ENCODE measurements at regions not wholly inside any gene's neighbourhood (a gene's known extent, or its start where the extent isn't known, plus 50 kb on each side); places are given as distances from the start of the nearest gene placed in this dataset.
"Not testable (repeated sequence)": the region's sequence is repeated elsewhere in the genome, so short reads cannot be mapped to it uniquely, and the experiment has no call there.

DNA sequence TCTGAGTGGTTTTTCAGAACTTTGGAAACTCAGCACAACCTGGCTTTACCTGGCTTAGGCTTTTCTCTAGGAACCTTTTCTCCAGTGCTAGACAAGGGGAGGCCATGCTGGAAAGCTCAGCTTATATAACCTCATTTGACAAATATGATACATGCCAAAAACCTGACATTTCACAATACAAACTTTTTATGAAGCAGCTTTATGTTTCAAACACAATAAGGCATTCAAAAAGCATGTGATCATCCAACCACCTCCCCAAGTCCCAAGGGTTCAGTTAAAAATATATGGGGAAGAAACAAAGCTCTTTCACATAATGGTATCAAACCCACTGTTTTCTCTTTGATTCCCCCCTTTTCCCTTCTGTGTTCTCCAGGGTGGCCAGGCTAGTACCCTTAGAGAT lies 63.7 kb downstream of the ZC3H11B start:
- Histone ChIP-seq H2AFZ (ENCODE audit: low read depth, low read length) (no peak overlapping the region), H3K27me3 (ENCODE audit: insufficient read depth, low read length, poor library complexity) (no peaks in the 10 kb centered on the region), H3K9ac (ENCODE audit: low read depth, low read length) (no peak overlapping the region), H3K4me3 (ENCODE audit: low read depth in 1 of 2, low read length in 2 of 2) (no peak overlapping the region), H3K79me2 (ENCODE audit: insufficient read depth, low read length) (no peaks in the 10 kb centered on the region), H3K36me3 (ENCODE audit: insufficient read depth, low read length) (no peaks in the 10 kb centered on the region), H3K4me2 (ENCODE audit: insufficient read depth, low read length) (no peak overlapping the region), H3K27ac (ENCODE audit: low read length) (no peak overlapping the region), H3K4me1 (ENCODE audit: insufficient read depth, low read length) (no peaks in the 10 kb centered on the region), H3K9me3 (ENCODE audit: insufficient read depth, low read length, severe bottlenecking) (no peaks in the 10 kb centered on the region), H4K20me1 (ENCODE audit: insufficient read depth, low read length) (no peaks in the 10 kb centered on the region)
- DNase-seq (no peak), ATAC-seq (ENCODE audit: insufficient read depth, low read depth) (no peak)
- no peak for TF ChIP-seq EZH2 (IDR thresholded peaks at IDR 0.05; ENCODE audit: borderline replicate concordance, low read depth, low read length, severe bottlenecking)
- TF ChIP-seq, protein P1, sequence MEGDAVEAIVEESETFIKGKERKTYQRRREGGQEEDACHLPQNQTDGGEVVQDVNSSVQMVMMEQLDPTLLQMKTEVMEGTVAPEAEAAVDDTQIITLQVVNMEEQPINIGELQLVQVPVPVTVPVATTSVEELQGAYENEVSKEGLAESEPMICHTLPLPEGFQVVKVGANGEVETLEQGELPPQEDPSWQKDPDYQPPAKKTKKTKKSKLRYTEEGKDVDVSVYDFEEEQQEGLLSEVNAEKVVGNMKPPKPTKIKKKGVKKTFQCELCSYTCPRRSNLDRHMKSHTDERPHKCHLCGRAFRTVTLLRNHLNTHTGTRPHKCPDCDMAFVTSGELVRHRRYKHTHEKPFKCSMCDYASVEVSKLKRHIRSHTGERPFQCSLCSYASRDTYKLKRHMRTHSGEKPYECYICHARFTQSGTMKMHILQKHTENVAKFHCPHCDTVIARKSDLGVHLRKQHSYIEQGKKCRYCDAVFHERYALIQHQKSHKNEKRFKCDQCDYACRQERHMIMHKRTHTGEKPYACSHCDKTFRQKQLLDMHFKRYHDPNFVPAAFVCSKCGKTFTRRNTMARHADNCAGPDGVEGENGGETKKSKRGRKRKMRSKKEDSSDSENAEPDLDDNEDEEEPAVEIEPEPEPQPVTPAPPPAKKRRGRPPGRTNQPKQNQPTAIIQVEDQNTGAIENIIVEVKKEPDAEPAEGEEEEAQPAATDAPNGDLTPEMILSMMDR (IDR thresholded peaks at IDR 0.05; ENCODE audit: borderline replicate concordance, extremely low read depth, low read length, poor library complexity, severe bottlenecking), result no peak

DNA sequence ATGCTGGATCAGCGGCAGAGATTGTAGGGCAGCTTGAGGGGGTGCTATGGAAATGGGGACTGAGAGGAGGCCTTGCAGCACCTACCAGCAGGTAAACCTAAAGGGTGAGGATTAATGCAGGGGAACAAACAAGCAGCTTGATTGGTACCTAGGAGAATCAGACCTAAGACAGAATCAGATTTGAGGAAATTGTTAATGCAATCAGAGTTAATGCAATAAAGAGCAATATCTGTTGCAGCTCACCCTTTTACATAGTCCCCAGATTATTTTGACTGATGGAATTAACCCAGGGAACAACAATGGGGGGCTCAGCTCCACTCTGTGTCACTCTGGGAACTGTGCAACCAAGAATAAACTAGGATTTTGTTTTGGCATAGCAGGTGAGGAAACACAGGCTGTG lies 64.5 kb downstream of the ZC3H11B start:
- Histone ChIP-seq H3K9me3 (ENCODE audit: insufficient read depth, low read length, severe bottlenecking) (no peaks in the 10 kb centered on the region), H2AFZ (ENCODE audit: low read depth, low read length) (no peak overlapping the region), H3K9ac (ENCODE audit: low read depth, low read length) (no peak overlapping the region), H3K79me2 (ENCODE audit: insufficient read depth, low read length) (no peaks in the 10 kb centered on the region), H3K4me1 (ENCODE audit: insufficient read depth, low read length) (no peaks in the 10 kb centered on the region), H4K20me1 (ENCODE audit: insufficient read depth, low read length) (no peaks in the 10 kb centered on the region), H3K4me3 (ENCODE audit: low read depth in 1 of 2, low read length in 2 of 2) (no peak overlapping the region), H3K27ac (ENCODE audit: low read length) (no peak overlapping the region), H3K27me3 (ENCODE audit: insufficient read depth, low read length, poor library complexity) (no peaks in the 10 kb centered on the region), H3K4me2 (ENCODE audit: insufficient read depth, low read length) (no peak overlapping the region), H3K36me3 (ENCODE audit: insufficient read depth, low read length) (no peaks in the 10 kb centered on the region)
- DNase-seq (no peak), ATAC-seq (ENCODE audit: insufficient read depth, low read depth) (no peak)
- TF ChIP-seq, protein P1 (IDR thresholded peaks at IDR 0.05; ENCODE audit: borderline replicate concordance, extremely low read depth, low read length, poor library complexity, severe bottlenecking), result no peak
- no peak for TF ChIP-seq EZH2 (IDR thresholded peaks at IDR 0.05; ENCODE audit: borderline replicate concordance, low read depth, low read length, severe bottlenecking)

DNA sequence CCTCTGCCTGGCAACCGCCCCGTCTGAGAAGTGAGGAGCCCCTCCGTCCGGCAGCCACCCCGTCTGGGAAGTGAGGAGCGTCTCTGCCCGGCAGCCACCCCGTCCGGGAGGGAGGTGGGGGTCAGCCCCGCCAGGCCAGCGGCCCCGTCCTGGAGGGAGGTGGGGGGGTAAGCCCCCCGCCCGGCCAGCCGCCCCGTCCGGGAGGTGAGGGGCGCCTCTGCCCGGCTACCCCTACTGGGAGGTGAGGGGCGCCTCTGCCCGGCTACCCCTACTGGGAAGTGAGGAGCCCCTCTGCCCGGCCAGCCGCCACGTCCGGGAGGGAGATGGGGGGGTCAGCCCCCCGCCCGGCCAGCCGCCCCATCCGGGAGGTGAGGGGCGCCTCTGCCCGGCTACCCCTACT lies 67.1 kb downstream of the ZC3H11B start:
- H3K27ac ChIP-seq (ENCODE audit: low read length); H2AFZ ChIP-seq (ENCODE audit: low read depth, low read length); H3K27me3 ChIP-seq (ENCODE audit: insufficient read depth, low read length, poor library complexity); H3K36me3 ChIP-seq (ENCODE audit: insufficient read depth, low read length); DNase-seq; H4K20me1 ChIP-seq (ENCODE audit: insufficient read depth, low read length); H3K4me3 ChIP-seq (ENCODE audit: low read depth in 1 of 2, low read length in 2 of 2); H3K9ac ChIP-seq (ENCODE audit: low read depth, low read length); H3K4me1 ChIP-seq (ENCODE audit: insufficient read depth, low read length); H3K4me2 ChIP-seq (ENCODE audit: insufficient read depth, low read length); ATAC-seq (ENCODE audit: insufficient read depth, low read depth); H3K9me3 ChIP-seq (ENCODE audit: insufficient read depth, low read length, severe bottlenecking); H3K79me2 ChIP-seq (ENCODE audit: insufficient read depth, low read length): not testable (repeated sequence)

DNA sequence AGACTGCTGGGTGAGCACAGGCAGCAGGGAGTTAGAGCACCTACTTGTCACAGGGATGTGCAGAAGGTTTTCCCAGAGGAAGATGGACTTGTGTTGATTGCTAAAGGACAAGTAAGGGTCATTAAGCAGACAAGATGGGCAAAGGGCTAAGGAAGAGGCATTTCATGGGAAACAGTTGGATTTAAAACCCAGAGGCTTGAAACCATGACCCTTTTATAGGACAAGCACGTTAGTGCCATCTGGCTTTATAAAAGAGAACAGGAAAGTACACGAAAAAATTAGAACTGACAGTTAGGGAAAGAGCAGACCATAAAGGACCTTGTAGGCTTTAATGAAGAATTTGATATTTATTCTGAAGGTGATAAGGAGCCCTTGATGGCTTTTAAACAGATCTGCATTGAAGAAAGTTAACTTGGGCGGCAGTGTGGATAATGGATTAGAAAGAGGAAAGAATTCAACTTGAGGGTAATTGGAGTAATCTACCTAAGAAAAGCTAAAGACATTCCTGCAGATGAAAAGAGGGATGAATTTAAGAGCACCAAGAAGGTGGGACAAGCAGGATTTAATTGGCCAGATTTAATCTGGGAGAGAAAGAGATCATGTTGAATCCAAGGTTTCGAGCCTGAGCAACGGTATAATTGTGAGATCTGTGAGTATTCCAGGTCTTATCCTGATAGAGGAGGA lies 68.6 kb downstream of the ZC3H11B start:
- TF ChIP-seq, protein P1 (IDR thresholded peaks at IDR 0.05; ENCODE audit: borderline replicate concordance, extremely low read depth, low read length, poor library complexity, severe bottlenecking), result no peak
- TF ChIP-seq EZH2 (IDR thresholded peaks at IDR 0.05; ENCODE audit: borderline replicate concordance, low read depth, low read length, severe bottlenecking), result no peak
- Histone ChIP-seq H3K79me2 (ENCODE audit: insufficient read depth, low read length) (no peaks in the 10 kb centered on the region), H3K4me2 (ENCODE audit: insufficient read depth, low read length) (no peak overlapping the region), H3K9me3 (ENCODE audit: insufficient read depth, low read length, severe bottlenecking) (no peaks in the 10 kb centered on the region), H3K9ac (ENCODE audit: low read depth, low read length) (no peak overlapping the region), H2AFZ (ENCODE audit: low read depth, low read length) (no peak overlapping the region), H3K27ac (ENCODE audit: low read length) (no peak overlapping the region), H4K20me1 (ENCODE audit: insufficient read depth, low read length) (no peaks in the 10 kb centered on the region), H3K4me1 (ENCODE audit: insufficient read depth, low read length) (no peaks in the 10 kb centered on the region), H3K4me3 (ENCODE audit: low read depth in 1 of 2, low read length in 2 of 2) (no peak overlapping the region), H3K36me3 (ENCODE audit: insufficient read depth, low read length) (no peaks in the 10 kb centered on the region), H3K27me3 (ENCODE audit: insufficient read depth, low read length, poor library complexity) (no peaks in the 10 kb centered on the region)
- DNase-seq (no peak), ATAC-seq (ENCODE audit: insufficient read depth, low read depth) (no peak)

Data from DND-41 (cell line).